ENCODE measurements at regions not wholly inside any gene's neighbourhood (a gene's known extent, or its start where the extent isn't known, plus 50 kb on each side); places are given as distances from the start of the nearest gene placed in this dataset.
"Not testable (repeated sequence)": the region's sequence is repeated elsewhere in the genome, so short reads cannot be mapped to it uniquely, and the experiment has no call there.

DNA sequence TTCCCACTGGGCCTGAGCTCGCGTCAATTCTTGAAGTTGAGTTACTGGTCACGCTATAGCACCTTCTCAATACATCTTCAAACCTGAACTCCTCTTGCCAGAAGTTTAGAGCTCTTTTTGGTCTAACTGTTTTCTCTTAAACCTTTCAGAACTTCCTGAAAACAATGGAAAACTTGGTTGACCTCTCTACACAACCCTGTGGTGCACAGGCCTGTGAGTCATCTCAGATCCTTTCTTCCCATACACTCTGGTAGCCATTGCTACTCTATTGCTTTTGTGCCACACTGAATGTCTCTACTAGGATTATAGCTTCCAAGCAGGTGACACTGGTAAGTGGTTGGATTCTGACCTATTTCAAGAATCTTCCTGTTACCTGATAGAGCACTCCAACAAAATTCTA lies 321.5 kb upstream of the FSIP2 start:
- DNase-seq (ENCODE audit: low read depth), result no peak
- TF ChIP-seq, protein P1, sequence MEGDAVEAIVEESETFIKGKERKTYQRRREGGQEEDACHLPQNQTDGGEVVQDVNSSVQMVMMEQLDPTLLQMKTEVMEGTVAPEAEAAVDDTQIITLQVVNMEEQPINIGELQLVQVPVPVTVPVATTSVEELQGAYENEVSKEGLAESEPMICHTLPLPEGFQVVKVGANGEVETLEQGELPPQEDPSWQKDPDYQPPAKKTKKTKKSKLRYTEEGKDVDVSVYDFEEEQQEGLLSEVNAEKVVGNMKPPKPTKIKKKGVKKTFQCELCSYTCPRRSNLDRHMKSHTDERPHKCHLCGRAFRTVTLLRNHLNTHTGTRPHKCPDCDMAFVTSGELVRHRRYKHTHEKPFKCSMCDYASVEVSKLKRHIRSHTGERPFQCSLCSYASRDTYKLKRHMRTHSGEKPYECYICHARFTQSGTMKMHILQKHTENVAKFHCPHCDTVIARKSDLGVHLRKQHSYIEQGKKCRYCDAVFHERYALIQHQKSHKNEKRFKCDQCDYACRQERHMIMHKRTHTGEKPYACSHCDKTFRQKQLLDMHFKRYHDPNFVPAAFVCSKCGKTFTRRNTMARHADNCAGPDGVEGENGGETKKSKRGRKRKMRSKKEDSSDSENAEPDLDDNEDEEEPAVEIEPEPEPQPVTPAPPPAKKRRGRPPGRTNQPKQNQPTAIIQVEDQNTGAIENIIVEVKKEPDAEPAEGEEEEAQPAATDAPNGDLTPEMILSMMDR (IDR thresholded peaks at IDR 0.05; ENCODE audit: low read depth, low read length, missing control alignments), result no peak
- no peak overlapping the region for H3K4me3 ChIP-seq (ENCODE audit: low read depth, low read length)

DNA sequence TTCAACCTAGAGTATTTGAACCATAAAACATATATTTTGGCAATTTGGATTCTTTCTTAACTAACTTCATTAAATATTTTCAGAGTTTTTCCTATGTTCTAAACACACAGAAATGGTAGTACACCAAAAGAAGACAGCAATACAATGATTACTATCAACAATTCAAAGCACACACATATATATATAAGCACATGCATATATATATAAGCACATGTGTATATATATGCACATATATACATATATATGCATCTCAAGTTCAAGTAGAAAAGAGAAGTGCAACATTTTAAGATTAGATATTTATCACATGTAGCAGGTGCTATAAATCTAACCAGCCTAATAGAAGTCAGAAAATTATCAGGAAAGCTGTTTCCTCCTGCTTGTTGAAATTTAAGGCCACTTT lies 320.9 kb upstream of the FSIP2 start:
- DNase-seq (ENCODE audit: low read depth), result no peak
- TF ChIP-seq, protein P1 (IDR thresholded peaks at IDR 0.05; ENCODE audit: low read depth, low read length, missing control alignments), result no peak
- no peak overlapping the region for H3K4me3 ChIP-seq (ENCODE audit: low read depth, low read length)

GRCh38 chr2:185424958-185425629 lies 313.5 kb upstream of the FSIP2 start:
- not testable (repeated sequence) for DNase-seq (ENCODE audit: low read depth); H3K4me3 ChIP-seq (ENCODE audit: low read depth, low read length)

DNA sequence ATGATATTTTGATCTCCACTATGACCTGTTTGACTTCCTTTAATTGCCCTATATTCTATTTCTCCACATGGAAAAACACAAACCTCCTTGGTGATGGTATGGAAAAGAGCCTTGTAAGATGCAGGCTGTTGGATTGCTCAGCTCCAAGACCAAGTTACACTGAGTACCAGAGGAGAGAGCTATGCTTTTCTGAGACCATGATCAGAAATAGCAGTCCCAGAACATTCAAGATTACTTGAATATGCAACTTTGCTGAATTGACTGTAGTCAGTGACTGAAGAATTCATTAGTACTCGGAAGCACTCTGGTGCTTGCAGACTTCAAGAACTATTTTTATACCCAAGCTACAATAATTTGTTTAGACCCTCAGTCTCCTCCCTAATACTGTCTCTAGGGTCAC lies 310.6 kb upstream of the FSIP2 start:
- no peak for DNase-seq (ENCODE audit: low read depth)
- no peak overlapping the region for H3K4me3 ChIP-seq (ENCODE audit: low read depth, low read length)
- TF ChIP-seq, protein P1 (IDR thresholded peaks at IDR 0.05; ENCODE audit: low read depth, low read length, missing control alignments), result no peak

GRCh38 chr2:185433824-185434223 lies 304.8 kb upstream of the FSIP2 start:
- no peak overlapping the region for H3K4me3 ChIP-seq (ENCODE audit: low read depth, low read length)
- DNase-seq (ENCODE audit: low read depth), result no peak
- TF ChIP-seq, protein P1 (IDR thresholded peaks at IDR 0.05; ENCODE audit: low read depth, low read length, missing control alignments), result no peak

DNA sequence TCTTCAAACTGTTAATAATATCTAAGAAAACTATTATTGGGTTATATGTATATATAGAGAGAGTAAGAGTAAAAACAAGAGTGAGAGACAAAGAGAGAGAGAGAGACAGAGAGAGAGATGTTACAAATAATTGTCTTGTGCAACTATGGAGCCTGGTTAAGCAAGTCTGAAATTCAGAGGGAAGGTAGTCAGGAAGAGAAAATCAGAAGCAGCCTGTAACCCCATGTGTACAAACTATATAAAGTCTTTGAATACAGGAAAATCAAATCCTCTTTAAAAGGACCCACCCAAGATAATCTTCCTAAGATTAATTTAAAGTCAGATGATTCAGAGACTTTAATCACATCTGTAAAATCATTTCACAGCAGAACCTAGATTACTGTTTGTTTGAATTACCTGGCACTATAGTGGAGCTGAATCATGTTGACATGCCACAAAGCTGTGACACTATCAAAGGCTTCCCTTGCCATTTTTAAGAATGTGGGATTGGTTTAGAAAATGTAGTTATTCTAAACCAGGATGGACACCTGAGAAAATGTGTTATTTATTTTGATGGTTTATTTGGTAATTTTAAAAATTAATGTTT lies 301.7 kb upstream of the FSIP2 start:
- TF ChIP-seq, protein P1 (IDR thresholded peaks at IDR 0.05; ENCODE audit: low read depth, low read length, missing control alignments), result no peak
- H3K4me3 ChIP-seq (ENCODE audit: low read depth, low read length), result no peak overlapping the region
- no peak for DNase-seq (ENCODE audit: low read depth)

- TF ChIP-seq, protein P1 (IDR thresholded peaks at IDR 0.05; ENCODE audit: low read depth, low read length, missing control alignments), result no peak
- H3K4me3 ChIP-seq (ENCODE audit: low read depth, low read length), result no peak overlapping the region
- DNase-seq (ENCODE audit: low read depth), result no peak
Observed at GRCh38 chr2:185441486-185442005, 297.1 kb upstream of the FSIP2 start.
